ENCODE measurements at regions not wholly inside any gene's neighbourhood (a gene's known extent, or its start where the extent isn't known, plus 50 kb on each side); places are given as distances from the start of the nearest gene placed in this dataset.

- peak; percentile 77 for DNase-seq (ENCODE audit: low spot score)
Observed at GRCh38 chr3:107992976-107993684, 97.7 kb downstream of the CD47 start.

GRCh38 chr3:107990926-107991325 is 99.9 kb downstream of the CD47 start:
- DNase-seq (ENCODE audit: low spot score), result no peak

- no peak for DNase-seq (ENCODE audit: low spot score)
Observed at GRCh38 chr3:107990433-107990832, 100.4 kb downstream of the CD47 start.

- no peak for DNase-seq (ENCODE audit: low spot score)
Observed at GRCh38 chr3:107989661-107990060, 101.2 kb downstream of the CD47 start.

GRCh38 chr3:107988460-107989175 is 102.2 kb downstream of the CD47 start:
- peak; percentile 75 for DNase-seq (ENCODE audit: low spot score)

GRCh38 chr3:107987036-107987939 is 103.5 kb downstream of the CD47 start:
- peak; percentile 92 for DNase-seq (ENCODE audit: low spot score)

- DNase-seq (ENCODE audit: low spot score), result no peak
Observed at GRCh38 chr3:107986505-107986904, 104.3 kb downstream of the CD47 start.

GRCh38 chr3:107985496-107985895 is 105.3 kb downstream of the CD47 start:
- no peak for DNase-seq (ENCODE audit: low spot score)

GRCh38 chr3:107983247-107983646 is 107.6 kb downstream of the CD47 start:
- DNase-seq (ENCODE audit: low spot score), result no peak

- no peak for DNase-seq (ENCODE audit: low spot score)
Observed at GRCh38 chr3:107982165-107982564, 108.7 kb downstream of the CD47 start.

- peak; percentile 60 for DNase-seq (ENCODE audit: low spot score)
Observed at GRCh38 chr3:107981471-107982111, 109.2 kb downstream of the CD47 start.

GRCh38 chr3:107979538-107979937 is 111.3 kb downstream of the CD47 start:
- no peak for DNase-seq (ENCODE audit: low spot score)

GRCh38 chr3:107978131-107979055 is 112.4 kb downstream of the CD47 start:
- no peak for DNase-seq (ENCODE audit: low spot score)

- DNase-seq (ENCODE audit: low spot score), result no peak
Observed at GRCh38 chr3:107977221-107978130, 113.4 kb downstream of the CD47 start.

GRCh38 chr3:107976202-107976800 is 114.5 kb downstream of the CD47 start:
- DNase-seq (ENCODE audit: low spot score), result no peak

GRCh38 chr3:107975529-107976201 is 115.2 kb downstream of the CD47 start:
- no peak for DNase-seq (ENCODE audit: low spot score)

- no peak for DNase-seq (ENCODE audit: low spot score)
Observed at GRCh38 chr3:107973961-107974360, 116.9 kb downstream of the CD47 start.

- no peak for DNase-seq (ENCODE audit: low spot score)
Observed at GRCh38 chr3:107973152-107973551, 117.7 kb downstream of the CD47 start.
